22Rv1 (cell line): ENCODE measurements at regions not wholly inside any gene's neighbourhood (a gene's known extent, or its start where the extent isn't known, plus 50 kb on each side); places are given as distances from the start of the nearest gene placed in this dataset.

Experiments used
- CTCF ChIP-seq: fragments of 450-650 bp; IDR thresholded peaks from 2 replicates; pipeline ENCODE4 v1.5.1; 2017; ENCODE audit warnings: mild to moderate bottlenecking
- ZFX ChIP-seq: fragments of 450-650 bp; IDR thresholded peaks from 2 replicates; pipeline ENCODE4 v1.6.1; 2017; ENCODE audit warnings: antibody characterized with exemption, borderline replicate concordance

- TF ChIP-seq CTCF (no peak), ZFX (no peak)
These were observed 818.6 kb downstream of the SLITRK6 start for GRCh38 chr13:84980571-84980970.
